Type B pancreatic cell (in vitro differentiated cells): ENCODE measurements at regions not wholly inside any gene's neighbourhood (a gene's known extent, or its start where the extent isn't known, plus 50 kb on each side); places are given as distances from the start of the nearest gene placed in this dataset.

Experiments used
- DNase-seq: peaks from one replicate; pipeline ENCODE4 v3.0.0; 2021; ENCODE audit warnings: mixed read lengths; ENCODE audit not compliant: unreplicated experiment; ENCODE audit errors: extremely low spot score
- H3K27ac Mint-ChIP-seq: 2 replicates; pipeline ENCODE4 v1.8.0; 2021; ENCODE audit warnings: mild to moderate bottlenecking, mixed read lengths
- H3K27me3 Mint-ChIP-seq: 2 replicates; pipeline ENCODE4 v1.8.0; 2021; ENCODE audit warnings: mixed read lengths
- H3K36me3 Mint-ChIP-seq: 2 replicates; pipeline ENCODE4 v1.8.0; 2021; ENCODE audit warnings: mixed read lengths
- H3K4me1 Mint-ChIP-seq: one replicate; pipeline ENCODE4 v1.8.0; 2021; ENCODE audit warnings: mixed read lengths; ENCODE audit not compliant: unreplicated experiment
- H3K4me3 Mint-ChIP-seq: 2 replicates; pipeline ENCODE4 v1.8.0; 2021; ENCODE audit warnings: mild to moderate bottlenecking, mixed read lengths
- H3K9me3 Mint-ChIP-seq: 2 replicates; pipeline ENCODE4 v1.8.0; 2021; ENCODE audit warnings: mixed read lengths
- CTCF ChIP-seq: fragments of 200-600 bp; sonication (generic); conservative IDR thresholded peaks from 2 replicates; pipeline ENCODE4 v1.5.0; 2021; ENCODE audit warnings: antibody characterized with exemption, mild to moderate bottlenecking

- DNase-seq, result no peak
- H3K4me1 Mint-ChIP-seq, result peaks cover 9% of the 10 kb centered on the region
Observed at GRCh38 chr1:113021430-113022085, 51.4 kb upstream of the LRIG2 start.

More at GRCh38 chr1:113021430-113022085, 51.4 kb upstream of the LRIG2 start:
- Mint-ChIP-seq H3K9me3 (no peaks in the 10 kb centered on the region), H3K27me3 (no peaks in the 10 kb centered on the region), H3K36me3 (no peaks in the 10 kb centered on the region), H3K27ac (peak overlapping the region; percentile 74), H3K4me3 (peak overlapping the region; percentile 9)
- no peak for TF ChIP-seq CTCF
